Fibroblast of the aortic adventitia (primary cell): ENCODE measurements at regions not wholly inside any gene's neighbourhood (a gene's known extent, or its start where the extent isn't known, plus 50 kb on each side); places are given as distances from the start of the nearest gene placed in this dataset.
A peak's percentile ranks its signal among the peaks of the same experiment; 100 is the strongest.

ENCODE experiments used
- DNase-seq: peaks from one replicate; pipeline ENCODE4 v3.0.0-alpha.2; 2010; ENCODE audit warnings: low read depth
- H3K4me3 ChIP-seq: 2 replicates; pipeline ENCODE4 v1.5.1; 2011; ENCODE audit warnings: low read depth, mild to moderate bottlenecking, control low read depth, low read length, moderate library complexity
- CTCF ChIP-seq: IDR thresholded peaks from 2 replicates; pipeline ENCODE4 v1.5.1; 2011; ENCODE audit warnings: mild to moderate bottlenecking, low read length, control low read depth, inconsistent platforms; ENCODE audit not compliant: insufficient read depth

- no peak for DNase-seq
- no peak overlapping the region for H3K4me3 ChIP-seq
- no peak for TF ChIP-seq CTCF
Measured at GRCh38 chrX:13932416-13932815, 97.3 kb downstream of the GEMIN8 start.

GRCh38 chrX:13927175-13927574 lies 102.5 kb downstream of the GEMIN8 start:
- H3K4me3 ChIP-seq, result no peak overlapping the region
- TF ChIP-seq CTCF, result no peak
- DNase-seq, result no peak

GRCh38 chrX:13923845-13924244 lies 105.8 kb downstream of the GEMIN8 start:
- H3K4me3 ChIP-seq, result no peak overlapping the region
- no peak for DNase-seq
- no peak for TF ChIP-seq CTCF

- DNase-seq, result no peak
- TF ChIP-seq CTCF, result no peak
- no peak overlapping the region for H3K4me3 ChIP-seq
Measured at GRCh38 chrX:13923289-13923688, 106.4 kb upstream of the GPM6B start.

GRCh38 chrX:13917507-13917906 lies 100.6 kb upstream of the GPM6B start:
- DNase-seq, result no peak
- TF ChIP-seq CTCF, result no peak
- H3K4me3 ChIP-seq, result no peak overlapping the region

- no peak overlapping the region for H3K4me3 ChIP-seq
- DNase-seq, result peak; percentile 70
- no peak for TF ChIP-seq CTCF
Measured at GRCh38 chrX:13911586-13911985, 94.7 kb upstream of the GPM6B start.

- TF ChIP-seq CTCF, result no peak
- no peak for DNase-seq
- no peak overlapping the region for H3K4me3 ChIP-seq
Measured at GRCh38 chrX:13906093-13906492, 89.2 kb upstream of the GPM6B start.
